Bronchial epithelial cell (primary cell): ENCODE measurements at regions not wholly inside any gene's neighbourhood (a gene's known extent, or its start where the extent isn't known, plus 50 kb on each side); places are given as distances from the start of the nearest gene placed in this dataset.

Experiments
- DNase-seq: peaks from one replicate; pipeline ENCODE4 v3.0.0-alpha.2; 2010; ENCODE audit warnings: low read depth
- FAIRE-seq: peaks from 2 replicates; lab custom pipeline; 2011; peaks lifted over from hg19 to GRCh38; lab: Jason Lieb, UNC
- H3K27me3 ChIP-seq: 2 replicates; pipeline ENCODE4 v1.5.1; 2011; ENCODE audit warnings: low read length; ENCODE audit not compliant: control insufficient read depth, insufficient read depth
- H3K36me3 ChIP-seq: 2 replicates; pipeline ENCODE4 v1.5.1; 2011; ENCODE audit warnings: low read length; ENCODE audit not compliant: control insufficient read depth, insufficient read depth
- H3K4me3 ChIP-seq: 2 replicates; pipeline ENCODE4 v1.5.1; 2011; ENCODE audit warnings: mild to moderate bottlenecking, low read depth, low read length, control low read depth
- CTCF ChIP-seq: IDR thresholded peaks from 2 replicates; pipeline ENCODE4 v1.5.1; 2011; ENCODE audit warnings: mild to moderate bottlenecking, moderate library complexity, low read length, control low read depth, inconsistent platforms; ENCODE audit not compliant: insufficient read depth, severe bottlenecking

- FAIRE-seq, result no peak
- no peaks in the 10 kb centered on the region for H3K36me3 ChIP-seq
- DNase-seq, result peak; percentile 77
- peak overlapping the region; percentile 35 for H3K4me3 ChIP-seq
- H3K27me3 ChIP-seq, result no peaks in the 10 kb centered on the region
- TF ChIP-seq CTCF, result peak; percentile 48
Observed at GRCh38 chr3:188947401-188948280, 224.1 kb upstream of the TPRG1 start.

GRCh38 chr3:188948281-188948996 lies 223.3 kb upstream of the TPRG1 start:
- DNase-seq, result peak; percentile 83

DNA sequence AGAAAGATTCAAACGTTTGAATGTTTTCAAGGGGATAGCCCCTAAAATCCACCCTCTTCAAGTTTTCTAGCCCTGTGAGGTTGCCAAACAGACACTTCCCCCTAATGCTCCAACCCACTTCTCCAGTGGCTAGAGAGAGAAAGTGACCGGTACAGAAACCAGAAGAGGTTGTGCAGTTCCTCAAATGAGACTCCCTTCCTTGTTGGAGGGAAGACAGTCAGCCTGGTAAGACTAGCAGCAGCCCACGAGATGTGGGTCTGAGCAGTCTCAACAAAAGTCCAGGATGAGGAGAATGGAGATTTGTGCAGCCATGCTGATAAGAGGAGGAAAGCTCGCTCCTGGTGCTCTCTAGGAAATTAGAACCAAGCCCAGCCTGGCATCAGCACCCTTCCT lies 222.8 kb upstream of the TPRG1 start:
- Histone ChIP-seq H3K27me3 (no peaks in the 10 kb centered on the region), H3K36me3 (no peaks in the 10 kb centered on the region), H3K4me3 (no peak overlapping the region)
- no peak for FAIRE-seq
- no peak for DNase-seq
- no peak for TF ChIP-seq CTCF

More at GRCh38 chr3:188948281-188948996, 223.3 kb upstream of the TPRG1 start:
- no peaks in the 10 kb centered on the region for H3K36me3 ChIP-seq
- H3K4me3 ChIP-seq, result peak overlapping the region; percentile 35
- no peak for FAIRE-seq
- no peak for TF ChIP-seq CTCF
- H3K27me3 ChIP-seq, result no peaks in the 10 kb centered on the region

DNA sequence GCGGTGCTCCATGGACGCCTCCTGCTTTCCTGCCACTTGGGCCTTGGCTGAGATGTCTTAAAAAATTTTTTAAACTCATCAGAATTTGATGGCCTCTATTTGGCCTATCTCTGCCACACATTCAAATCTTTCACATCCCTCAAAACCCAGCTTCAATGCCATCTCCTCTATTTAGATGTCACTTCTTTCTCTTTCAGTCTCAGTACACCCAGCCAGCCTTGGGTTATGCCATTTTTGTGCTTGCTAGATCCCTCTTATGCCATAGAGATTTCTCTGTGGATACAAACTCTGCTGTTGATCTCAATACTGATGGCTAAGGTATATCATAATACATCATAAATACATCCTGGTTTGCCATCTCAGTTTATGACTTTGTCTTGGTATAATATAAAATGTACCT lies 222.3 kb upstream of the TPRG1 start:
- Histone ChIP-seq H3K4me3 (no peak overlapping the region), H3K36me3 (no peaks in the 10 kb centered on the region), H3K27me3 (no peaks in the 10 kb centered on the region)
- TF ChIP-seq CTCF, result no peak
- DNase-seq (no peak), FAIRE-seq (no peak)

- TF ChIP-seq CTCF, result no peak
- no peaks in the 10 kb centered on the region for H3K36me3 ChIP-seq
- H3K27me3 ChIP-seq, result no peaks in the 10 kb centered on the region
- DNase-seq (no peak), FAIRE-seq (no peak)
- no peak overlapping the region for H3K4me3 ChIP-seq
Observed at GRCh38 chr3:188949996-188950395, 221.8 kb upstream of the TPRG1 start.
